HEK293 (cell line): ENCODE measurements at regions not wholly inside any gene's neighbourhood (a gene's known extent, or its start where the extent isn't known, plus 50 kb on each side); places are given as distances from the start of the nearest gene placed in this dataset.

Experiments
- TF ChIP-seq, protein P1 (sequence below): fragments of 450-650 bp; formaldehyde crosslinking; IDR thresholded peaks from 2 replicates; pipeline ENCODE4 v1.5.1; 2016; ENCODE audit warnings: missing biosample characterization, missing genetic modification characterization
- TF ChIP-seq, protein P2 (sequence below): fragments of 450-650 bp; formaldehyde crosslinking; IDR thresholded peaks from 2 replicates; pipeline ENCODE4 v1.5.1; 2016; ENCODE audit warnings: missing biosample characterization, missing genetic modification characterization

GRCh38 chrX:40331762-40332161, 234.0 kb upstream of the BCOR start:
- TF ChIP-seq, protein P1, sequence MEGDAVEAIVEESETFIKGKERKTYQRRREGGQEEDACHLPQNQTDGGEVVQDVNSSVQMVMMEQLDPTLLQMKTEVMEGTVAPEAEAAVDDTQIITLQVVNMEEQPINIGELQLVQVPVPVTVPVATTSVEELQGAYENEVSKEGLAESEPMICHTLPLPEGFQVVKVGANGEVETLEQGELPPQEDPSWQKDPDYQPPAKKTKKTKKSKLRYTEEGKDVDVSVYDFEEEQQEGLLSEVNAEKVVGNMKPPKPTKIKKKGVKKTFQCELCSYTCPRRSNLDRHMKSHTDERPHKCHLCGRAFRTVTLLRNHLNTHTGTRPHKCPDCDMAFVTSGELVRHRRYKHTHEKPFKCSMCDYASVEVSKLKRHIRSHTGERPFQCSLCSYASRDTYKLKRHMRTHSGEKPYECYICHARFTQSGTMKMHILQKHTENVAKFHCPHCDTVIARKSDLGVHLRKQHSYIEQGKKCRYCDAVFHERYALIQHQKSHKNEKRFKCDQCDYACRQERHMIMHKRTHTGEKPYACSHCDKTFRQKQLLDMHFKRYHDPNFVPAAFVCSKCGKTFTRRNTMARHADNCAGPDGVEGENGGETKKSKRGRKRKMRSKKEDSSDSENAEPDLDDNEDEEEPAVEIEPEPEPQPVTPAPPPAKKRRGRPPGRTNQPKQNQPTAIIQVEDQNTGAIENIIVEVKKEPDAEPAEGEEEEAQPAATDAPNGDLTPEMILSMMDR (tag by site-specific recombination), result no peak
- TF ChIP-seq, protein P2, sequence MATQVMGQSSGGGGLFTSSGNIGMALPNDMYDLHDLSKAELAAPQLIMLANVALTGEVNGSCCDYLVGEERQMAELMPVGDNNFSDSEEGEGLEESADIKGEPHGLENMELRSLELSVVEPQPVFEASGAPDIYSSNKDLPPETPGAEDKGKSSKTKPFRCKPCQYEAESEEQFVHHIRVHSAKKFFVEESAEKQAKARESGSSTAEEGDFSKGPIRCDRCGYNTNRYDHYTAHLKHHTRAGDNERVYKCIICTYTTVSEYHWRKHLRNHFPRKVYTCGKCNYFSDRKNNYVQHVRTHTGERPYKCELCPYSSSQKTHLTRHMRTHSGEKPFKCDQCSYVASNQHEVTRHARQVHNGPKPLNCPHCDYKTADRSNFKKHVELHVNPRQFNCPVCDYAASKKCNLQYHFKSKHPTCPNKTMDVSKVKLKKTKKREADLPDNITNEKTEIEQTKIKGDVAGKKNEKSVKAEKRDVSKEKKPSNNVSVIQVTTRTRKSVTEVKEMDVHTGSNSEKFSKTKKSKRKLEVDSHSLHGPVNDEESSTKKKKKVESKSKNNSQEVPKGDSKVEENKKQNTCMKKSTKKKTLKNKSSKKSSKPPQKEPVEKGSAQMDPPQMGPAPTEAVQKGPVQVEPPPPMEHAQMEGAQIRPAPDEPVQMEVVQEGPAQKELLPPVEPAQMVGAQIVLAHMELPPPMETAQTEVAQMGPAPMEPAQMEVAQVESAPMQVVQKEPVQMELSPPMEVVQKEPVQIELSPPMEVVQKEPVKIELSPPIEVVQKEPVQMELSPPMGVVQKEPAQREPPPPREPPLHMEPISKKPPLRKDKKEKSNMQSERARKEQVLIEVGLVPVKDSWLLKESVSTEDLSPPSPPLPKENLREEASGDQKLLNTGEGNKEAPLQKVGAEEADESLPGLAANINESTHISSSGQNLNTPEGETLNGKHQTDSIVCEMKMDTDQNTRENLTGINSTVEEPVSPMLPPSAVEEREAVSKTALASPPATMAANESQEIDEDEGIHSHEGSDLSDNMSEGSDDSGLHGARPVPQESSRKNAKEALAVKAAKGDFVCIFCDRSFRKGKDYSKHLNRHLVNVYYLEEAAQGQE (tag by site-specific recombination), result no peak
